ENCODE measurements at regions not wholly inside any gene's neighbourhood (a gene's known extent, or its start where the extent isn't known, plus 50 kb on each side); places are given as distances from the start of the nearest gene placed in this dataset.
A peak's percentile ranks its signal among the peaks of the same experiment; 100 is the strongest.

GRCh38 chr16:85312642-85313525 lies 200.6 kb upstream of the CIBAR2 start:
- DNase-seq: no peak

GRCh38 chr16:85313526-85314301 lies 201.4 kb upstream of the CIBAR2 start:
- no peak for DNase-seq

- no peak for DNase-seq
Observed at GRCh38 chr16:85314512-85314971, 202.3 kb upstream of the CIBAR2 start.

- no peak for DNase-seq
Observed at GRCh38 chr16:85315866-85316265, 203.6 kb upstream of the CIBAR2 start.

- peak; percentile 33 to 34 for DNase-seq
Observed at GRCh38 chr16:85316321-85316919, 204.1 kb upstream of the CIBAR2 start.

GRCh38 chr16:85316944-85317343 lies 204.7 kb upstream of the CIBAR2 start:
- DNase-seq: no peak

- no peak for DNase-seq
Observed at GRCh38 chr16:85317704-85318103, 205.4 kb upstream of the CIBAR2 start.

GRCh38 chr16:85319208-85319983 lies 207.1 kb upstream of the CIBAR2 start:
- DNase-seq: no peak

- no peak for DNase-seq
Observed at GRCh38 chr16:85319984-85320440, 207.7 kb upstream of the CIBAR2 start.

GRCh38 chr16:85320677-85321385 lies 208.6 kb upstream of the CIBAR2 start:
- DNase-seq: no peak

GRCh38 chr16:85321509-85322271 lies 209.4 kb upstream of the CIBAR2 start:
- no peak for DNase-seq

- no peak for DNase-seq
Observed at GRCh38 chr16:85323230-85323960, 211.1 kb upstream of the CIBAR2 start.

- no peak for DNase-seq
Observed at GRCh38 chr16:85323961-85324253, 211.6 kb upstream of the CIBAR2 start.

- no peak for DNase-seq
Observed at GRCh38 chr16:85324488-85324887, 212.2 kb upstream of the CIBAR2 start.

GRCh38 chr16:85326113-85326793 lies 214.0 kb upstream of the CIBAR2 start:
- DNase-seq: no peak

GRCh38 chr16:85326794-85327181 lies 214.5 kb upstream of the CIBAR2 start:
- DNase-seq: no peak

- DNase-seq: no peak
Observed at GRCh38 chr16:85327731-85328675, 215.7 kb upstream of the CIBAR2 start.

- DNase-seq: no peak
Observed at GRCh38 chr16:85328676-85329058, 216.4 kb upstream of the CIBAR2 start.
